Activated T-cell treated with anti-CD3 and anti-CD28 coated beads, Interleukin-2, amount 50 U/mL, for 48 hours (primary cell): ENCODE measurements at regions not wholly inside any gene's neighbourhood (a gene's known extent, or its start where the extent isn't known, plus 50 kb on each side); places are given as distances from the start of the nearest gene placed in this dataset.

Experiments
- DNase-seq, 2 experiments: peaks; one replicate each; pipeline ENCODE4 v3.0.0-alpha.2; 2020

- DNase-seq, result no peak
These were observed 208.1 kb upstream of the THSD7B start for GRCh38 chr2:136557203-136557602.

- no peak for DNase-seq
These were observed 215.2 kb upstream of the THSD7B start for GRCh38 chr2:136550181-136550580.

DNA sequence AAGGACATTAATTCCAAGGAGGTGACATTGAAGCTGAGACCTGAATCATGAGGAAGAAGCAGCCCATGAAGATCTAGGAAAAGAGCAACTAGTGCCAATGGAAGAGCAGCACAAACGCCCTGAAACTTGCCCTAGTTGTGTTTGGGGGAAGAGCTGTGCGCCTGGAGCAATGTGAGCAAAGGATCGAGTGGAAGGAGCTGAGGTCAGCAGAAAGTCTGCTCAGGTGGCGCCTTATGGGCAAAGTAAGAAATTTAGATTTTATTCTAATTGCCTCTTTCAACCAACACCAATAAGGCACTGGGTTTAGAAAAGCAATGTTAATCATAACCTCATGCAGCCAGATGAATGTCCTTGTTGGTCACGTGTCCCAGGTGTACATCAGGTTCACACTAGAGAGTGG lies 226.0 kb upstream of the THSD7B start:
- no peak for DNase-seq

- DNase-seq, result no peak
These were observed 226.9 kb upstream of the THSD7B start for GRCh38 chr2:136538489-136538888.

- DNase-seq, result no peak
These were observed 230.5 kb upstream of the THSD7B start for GRCh38 chr2:136534811-136535210.

DNA sequence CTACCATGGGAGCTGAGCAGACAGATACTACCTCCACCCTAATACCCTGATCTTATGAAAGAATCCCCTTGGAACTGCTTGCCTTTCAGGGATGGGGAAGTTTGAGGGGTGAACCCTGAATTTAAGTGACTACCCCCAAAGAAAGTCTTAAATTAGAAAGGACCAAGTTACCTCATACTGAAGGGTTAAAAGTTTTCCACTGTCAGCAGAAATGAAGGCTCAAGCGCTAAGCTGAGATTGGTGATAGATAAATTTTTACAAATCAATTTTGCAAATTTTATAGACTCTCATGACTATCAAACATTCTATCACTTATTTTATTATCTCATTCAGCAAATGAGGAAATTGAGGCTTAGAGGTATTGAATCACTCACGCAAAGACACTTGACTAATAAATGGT lies 233.2 kb upstream of the THSD7B start:
- no peak for DNase-seq

- no peak for DNase-seq
These were observed 233.6 kb upstream of the THSD7B start for GRCh38 chr2:136531731-136532130.

DNA sequence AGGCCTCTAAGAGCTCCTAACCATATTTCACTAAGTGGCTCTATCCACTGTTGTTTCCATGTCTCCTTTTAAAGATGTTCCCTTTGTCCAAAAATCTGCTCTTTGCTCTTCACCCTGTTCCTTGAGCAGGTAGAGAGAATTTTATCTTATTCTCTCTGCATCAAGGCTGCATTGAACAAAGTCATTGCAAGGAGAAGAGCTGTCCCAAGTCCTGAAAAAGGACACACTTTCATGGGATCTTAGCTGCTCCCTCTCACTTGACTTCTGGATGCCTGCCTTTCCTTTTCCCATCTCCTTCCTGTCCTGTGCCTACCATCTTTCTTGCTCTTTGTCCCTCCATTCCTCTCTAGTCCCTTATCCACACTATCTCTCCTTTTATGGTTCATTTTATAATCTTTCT lies 235.2 kb upstream of the THSD7B start:
- no peak for DNase-seq

GRCh38 chr2:136527560-136527959 lies 237.8 kb upstream of the THSD7B start:
- DNase-seq, result no peak

DNA sequence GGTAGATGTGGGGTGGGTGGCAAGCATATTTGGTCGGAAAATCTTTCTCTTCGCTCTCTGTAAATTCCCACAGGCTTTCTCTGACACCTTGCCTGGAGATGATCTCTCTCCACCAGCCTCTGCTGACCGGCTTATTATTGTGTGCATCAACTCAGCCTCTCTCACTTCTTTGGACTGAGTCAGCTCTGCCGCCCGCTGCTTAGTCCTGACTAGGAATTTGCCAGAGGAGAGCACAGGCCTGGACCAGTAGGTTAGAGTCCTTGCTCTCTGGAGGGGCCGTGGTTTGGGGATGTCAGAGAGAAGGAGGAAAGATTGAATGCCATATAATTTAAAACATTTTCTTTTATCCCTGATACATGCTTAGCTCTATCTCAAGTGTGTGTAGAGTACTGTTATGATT lies 242.6 kb upstream of the THSD7B start:
- DNase-seq, result no peak

DNA sequence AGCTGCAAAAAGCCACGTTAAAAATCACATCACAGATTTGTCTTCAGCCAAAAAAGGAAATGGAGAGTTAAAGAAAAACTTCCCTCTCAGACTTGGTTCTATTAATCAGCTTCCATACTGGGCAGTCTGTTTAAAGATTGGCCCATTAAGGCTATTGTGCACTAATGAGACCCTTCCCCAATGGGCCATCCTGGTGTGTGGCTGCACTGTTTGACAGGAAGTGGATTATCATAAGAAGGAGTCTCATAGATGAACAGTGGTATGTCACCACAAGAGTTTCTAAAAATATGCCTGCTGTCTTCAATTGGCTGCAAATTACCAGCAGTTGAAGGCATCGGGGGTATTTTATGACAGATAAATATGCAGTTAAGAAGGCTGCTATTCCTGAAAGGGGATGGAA lies 247.6 kb upstream of the THSD7B start:
- no peak for DNase-seq

DNA sequence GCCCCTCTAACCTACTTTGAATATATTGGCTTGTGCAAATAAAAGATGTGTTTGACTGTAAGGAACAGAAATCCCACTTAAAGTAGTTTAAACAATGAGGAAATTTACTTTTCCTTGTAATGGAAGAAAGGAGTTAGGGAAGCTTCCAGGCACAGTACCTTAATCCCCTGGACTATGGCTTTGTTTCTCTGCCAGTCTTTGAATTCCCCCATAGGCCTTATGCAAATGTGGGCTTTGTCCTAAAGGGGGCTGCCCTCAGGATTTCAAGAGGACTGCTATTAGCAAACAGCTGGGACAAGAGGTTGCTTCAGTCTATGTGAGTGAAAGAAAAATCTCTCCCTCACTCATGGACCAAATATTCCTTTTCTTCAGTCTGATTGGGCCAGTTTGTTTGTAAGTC lies 255.1 kb upstream of the THSD7B start:
- no peak for DNase-seq

- no peak for DNase-seq
These were observed 259.9 kb upstream of the THSD7B start for GRCh38 chr2:136505462-136505861.

DNA sequence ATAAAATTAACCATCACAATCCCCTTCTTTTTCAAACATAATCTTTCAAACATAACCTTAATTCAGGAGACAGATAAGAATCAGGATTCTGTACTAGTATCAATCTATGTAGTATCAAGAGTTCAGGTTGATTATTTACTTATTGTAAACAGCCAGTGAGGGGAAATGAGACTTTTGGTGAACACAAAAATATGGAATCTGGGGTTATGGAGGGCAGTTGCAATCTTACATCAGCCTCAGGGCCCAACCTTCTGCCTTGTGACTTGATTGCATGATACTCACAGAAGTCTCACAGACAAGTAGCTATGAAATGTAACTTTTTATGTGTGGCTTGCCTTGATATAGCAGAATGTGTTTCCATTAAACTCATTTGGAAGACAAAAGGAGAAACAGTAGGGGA lies 262.7 kb upstream of the THSD7B start:
- DNase-seq, result no peak

DNA sequence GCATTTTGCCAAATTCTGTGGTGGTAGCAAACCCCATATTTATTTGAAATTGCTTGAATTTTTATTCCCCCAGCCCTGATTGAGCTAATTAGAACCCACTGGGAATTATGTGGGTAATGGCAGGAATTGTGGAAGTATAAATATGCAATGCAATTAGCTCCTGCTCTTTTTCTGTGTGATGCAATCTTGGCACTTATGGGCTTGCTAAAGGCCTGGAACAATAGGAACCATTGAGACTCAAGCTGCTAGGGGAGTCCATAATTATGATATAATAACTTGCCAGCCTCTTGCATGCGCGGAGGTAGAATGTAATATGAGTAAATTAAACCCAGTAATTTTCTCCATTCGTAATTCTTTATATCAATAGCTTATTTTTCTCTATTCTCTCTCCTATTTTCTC lies 267.6 kb upstream of the THSD7B start:
- no peak for DNase-seq

DNA sequence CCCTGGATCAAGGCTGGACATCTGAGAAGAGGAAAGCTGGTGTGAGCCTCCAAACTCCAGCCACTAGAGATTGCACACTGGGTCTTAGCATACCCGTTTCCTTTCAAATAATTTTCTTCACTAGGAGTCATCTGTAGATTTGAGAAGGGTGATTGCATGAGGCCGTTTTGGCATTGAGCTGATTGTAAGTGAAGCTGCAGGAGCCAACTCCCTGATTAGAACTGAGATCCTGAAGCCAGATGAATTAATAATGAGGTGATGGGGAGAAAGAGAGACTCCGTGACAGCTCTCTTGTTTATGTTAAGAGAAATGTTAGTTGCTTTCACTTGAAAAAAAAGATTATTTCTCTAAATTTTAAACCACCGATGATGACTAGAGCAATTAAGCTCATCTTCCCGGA lies 268.4 kb upstream of the THSD7B start:
- no peak for DNase-seq

DNA sequence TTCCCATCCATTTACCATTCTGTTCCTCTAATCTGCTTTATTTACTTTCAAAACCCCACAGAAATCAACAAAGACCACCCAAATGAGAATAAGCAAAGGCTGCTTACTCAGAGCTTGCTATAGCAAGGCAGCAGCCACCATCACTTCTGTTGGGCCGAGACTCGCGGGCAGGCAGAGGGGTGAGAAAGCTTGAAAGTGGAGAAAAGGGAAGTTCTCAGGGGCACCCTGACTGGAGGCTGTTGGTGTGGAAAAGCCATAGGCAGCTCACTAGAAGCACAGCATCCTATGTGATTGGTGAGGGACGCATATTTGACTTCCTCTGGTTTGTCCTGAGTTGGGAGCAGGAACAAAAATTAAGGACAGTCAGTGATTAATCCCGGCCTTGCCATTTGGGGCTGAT lies 269.7 kb upstream of the THSD7B start:
- DNase-seq, result no peak

GRCh38 chr2:136492901-136493300 lies 272.4 kb upstream of the THSD7B start:
- no peak for DNase-seq

DNA sequence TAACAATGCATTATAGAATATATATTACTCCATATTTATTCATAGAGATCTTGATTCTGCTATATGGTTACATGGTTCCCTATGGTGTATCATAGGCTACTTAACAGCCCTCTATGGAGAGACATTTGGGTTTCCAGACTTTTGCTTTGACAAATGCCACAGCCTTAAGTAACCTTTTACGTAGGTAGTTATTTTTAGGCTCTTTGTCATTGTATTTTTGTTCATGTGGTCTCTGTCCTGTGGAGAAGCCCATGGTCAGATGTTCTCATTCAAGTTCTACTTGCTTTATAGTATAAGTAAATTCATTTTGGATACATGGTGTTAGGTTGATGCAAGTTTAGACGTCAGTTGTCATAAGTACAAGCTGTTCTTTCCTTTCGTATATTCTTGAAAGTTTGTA lies 275.2 kb upstream of the THSD7B start:
- DNase-seq, result no peak

DNA sequence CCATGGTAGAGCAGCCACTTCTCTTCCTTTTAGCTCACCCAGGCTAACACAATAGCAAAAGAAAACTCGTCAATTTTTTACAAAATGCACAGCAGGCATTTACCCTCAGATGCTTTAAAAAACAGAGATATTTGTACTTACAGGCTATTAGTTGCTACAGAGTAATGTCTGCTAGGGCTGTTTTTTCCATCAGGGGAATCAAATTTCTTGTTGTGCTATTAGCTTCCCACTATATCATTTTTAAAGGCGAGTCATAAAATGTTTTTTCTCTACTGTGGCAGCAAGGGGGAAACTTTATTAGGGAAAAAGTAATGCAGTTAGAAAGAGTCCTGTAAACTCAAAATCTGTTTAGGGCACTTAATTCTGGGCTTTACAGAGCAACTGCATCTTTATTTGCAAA lies 277.9 kb upstream of the THSD7B start:
- DNase-seq, result no peak

GRCh38 chr2:136486115-136486514 lies 279.2 kb upstream of the THSD7B start:
- DNase-seq, result no peak

DNA sequence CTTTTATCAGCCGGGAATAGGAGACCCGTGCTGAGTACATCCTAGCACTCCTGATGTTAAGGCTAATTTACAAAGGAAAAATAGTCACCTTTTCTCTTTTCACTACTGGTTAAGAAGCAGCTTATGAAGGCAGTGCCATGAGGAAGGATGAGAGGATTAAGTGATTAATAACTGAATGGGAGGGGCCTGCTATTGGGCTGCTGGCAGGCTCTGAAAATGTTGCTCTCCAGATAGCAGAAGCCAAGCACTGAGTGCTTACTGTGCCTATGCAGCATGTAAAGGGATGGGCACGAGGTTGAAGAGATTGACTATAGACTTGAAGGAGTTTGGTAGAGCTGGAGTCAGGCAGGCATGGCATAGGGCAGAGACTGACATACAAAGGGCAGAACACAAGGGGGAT lies 282.4 kb upstream of the THSD7B start:
- DNase-seq, result no peak

DNA sequence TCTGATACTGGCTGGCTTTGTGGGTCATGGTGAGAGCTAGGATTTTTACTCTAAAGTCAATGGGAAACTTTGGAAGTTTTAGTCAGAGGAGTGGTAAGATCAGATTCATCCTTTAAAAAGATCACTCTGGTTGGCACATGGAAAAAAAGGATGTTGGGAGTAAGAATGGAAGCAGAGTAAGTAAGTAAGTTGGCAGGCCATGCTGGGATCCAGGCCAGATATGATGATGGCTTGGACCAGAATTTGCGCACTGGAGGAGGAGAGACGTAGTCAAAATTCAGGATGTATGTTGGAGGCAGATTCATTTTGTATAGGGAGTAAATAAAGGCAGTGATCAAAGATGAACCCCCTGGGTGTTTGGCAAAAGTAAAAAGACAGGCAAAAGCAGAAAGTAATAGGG lies 283.3 kb upstream of the THSD7B start:
- DNase-seq, result no peak

DNA sequence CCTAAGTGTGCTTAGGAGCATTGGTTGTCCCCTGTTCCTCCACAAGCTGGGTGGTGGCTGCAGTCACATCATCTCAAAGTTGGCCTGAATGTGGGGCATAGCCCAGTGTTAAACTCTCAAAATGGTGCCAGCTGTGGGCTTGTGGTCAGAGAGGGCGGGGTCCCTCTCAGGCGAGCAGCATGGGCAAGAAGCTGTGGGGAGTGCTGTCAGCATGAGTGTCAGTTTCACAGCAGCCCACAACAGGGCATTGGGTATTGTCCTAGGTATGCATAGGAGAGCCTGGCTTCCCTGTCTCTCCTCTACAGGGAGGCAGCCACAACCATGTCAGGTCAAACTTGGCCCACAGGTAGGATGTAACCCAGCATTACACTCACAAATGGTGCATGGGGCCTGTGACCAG lies 285.6 kb upstream of the THSD7B start:
- DNase-seq, result no peak

DNA sequence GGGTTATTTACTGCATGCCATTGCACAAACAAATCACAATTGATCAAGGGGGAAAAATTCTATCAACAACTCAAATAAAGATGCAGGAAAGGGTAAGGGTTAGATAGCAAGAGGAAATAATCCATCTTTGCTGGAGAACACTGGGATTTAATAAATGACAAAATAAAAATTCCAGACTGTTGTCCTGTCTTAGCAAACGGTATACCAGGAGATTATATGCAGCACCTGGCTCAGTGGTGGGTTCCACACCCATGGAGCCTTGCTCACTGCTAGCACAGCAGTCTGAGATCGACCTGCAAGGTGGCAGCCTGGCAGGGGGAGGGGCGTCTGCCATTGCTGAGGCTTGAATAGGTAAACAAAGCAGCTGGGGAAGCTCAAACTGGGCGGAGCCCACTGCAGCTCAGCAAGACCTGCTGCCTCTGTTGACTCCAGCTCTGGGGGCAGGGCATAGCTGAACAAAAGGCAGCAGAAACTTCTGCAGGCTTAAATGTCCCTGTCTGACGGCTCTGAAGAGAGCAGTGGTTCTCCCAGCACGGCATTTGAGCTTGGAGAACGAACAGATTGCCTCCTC lies 296.5 kb upstream of the THSD7B start:
- DNase-seq, result no peak

GRCh38 chr2:136452528-136452927 lies 312.8 kb upstream of the THSD7B start:
- no peak for DNase-seq
